ENCODE measurements at regions not wholly inside any gene's neighbourhood (a gene's known extent, or its start where the extent isn't known, plus 50 kb on each side); places are given as distances from the start of the nearest gene placed in this dataset.

- Histone ChIP-seq H3K4me1 (ENCODE audit: insufficient read depth, low read length, poor library complexity, severe bottlenecking) (no peaks in the 10 kb centered on the region), H3K36me3 (ENCODE audit: insufficient read depth, low read length) (no peaks in the 10 kb centered on the region), H3F3A (ENCODE audit: low read depth) (no peaks in the 10 kb centered on the region), H3K4me3 (ENCODE audit: low read length, poor library complexity, severe bottlenecking) (no peak overlapping the region), H3K4me2 (ENCODE audit: low read depth, low read length, poor library complexity, severe bottlenecking) (no peak overlapping the region), H3K9me2 (replicated peaks; ENCODE audit: low read depth, low read length) (no peaks in the 10 kb centered on the region), H3K27me3 (ENCODE audit: insufficient read depth, low read length, poor library complexity, severe bottlenecking) (no peaks in the 10 kb centered on the region), H3K79me2 (ENCODE audit: insufficient read depth, low read length) (no peaks in the 10 kb centered on the region), H2AFZ (ENCODE audit: low read length) (no peak overlapping the region), H4K20me1 (ENCODE audit: insufficient read depth, low read length, poor library complexity, severe bottlenecking) (no peaks in the 10 kb centered on the region), H3K9me3 (ENCODE audit: insufficient read depth, low read depth, low read length) (no peaks in the 10 kb centered on the region), H3K9ac (ENCODE audit: low read depth, low read length, poor library complexity, severe bottlenecking) (no peak overlapping the region)
- TF ChIP-seq CTCF (conservative IDR thresholded peaks at IDR 0.05; ENCODE audit: low read length) (no peak), EZH2phosphoT487 (IDR thresholded peaks at IDR 0.05; ENCODE audit: borderline replicate concordance) (no peak)
These were observed 192.1 kb upstream of the PDE1C start for GRCh38 chr7:32262315-32262714.

DNA sequence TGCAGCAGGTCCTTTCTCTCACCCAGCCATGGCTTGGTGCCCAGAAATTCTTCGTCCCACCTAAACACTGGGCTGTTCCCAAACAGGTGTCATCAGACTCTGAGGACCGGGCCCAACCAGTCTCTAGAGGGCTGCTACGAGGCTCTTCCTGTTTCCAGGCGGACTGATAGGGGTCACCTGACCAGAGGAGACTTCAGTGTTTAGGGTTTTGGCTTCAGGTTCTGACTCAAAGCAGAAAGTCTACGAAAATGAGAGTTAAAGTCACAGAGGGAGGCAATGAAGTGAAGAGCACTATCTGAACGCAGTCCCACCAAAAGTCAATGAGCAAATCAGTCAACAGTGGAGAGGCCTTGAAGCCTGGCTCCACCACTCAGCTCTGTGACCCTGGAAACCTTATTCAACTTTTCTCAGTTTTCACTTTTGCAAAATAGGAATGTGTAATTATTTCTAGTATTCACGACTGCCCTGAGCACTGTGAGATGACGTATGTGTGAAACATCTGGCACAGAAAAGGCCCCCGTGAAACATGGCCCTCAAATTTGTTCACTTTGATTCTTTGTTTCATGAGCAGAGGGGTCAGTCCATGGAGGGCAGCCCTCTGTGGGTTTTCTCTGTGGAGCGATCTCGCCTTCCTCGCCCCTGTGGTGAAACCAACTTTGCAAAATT is 189.9 kb upstream of the PDE1C start:
- no peak overlapping the region for H3K4me3 ChIP-seq (ENCODE audit: low read length, poor library complexity, severe bottlenecking)
- H4K20me1 ChIP-seq (ENCODE audit: insufficient read depth, low read length, poor library complexity, severe bottlenecking): no peaks in the 10 kb centered on the region
- H3F3A ChIP-seq (ENCODE audit: low read depth): no peaks in the 10 kb centered on the region
- H3K27me3 ChIP-seq (ENCODE audit: insufficient read depth, low read length, poor library complexity, severe bottlenecking): no peaks in the 10 kb centered on the region
- H2AFZ ChIP-seq (ENCODE audit: low read length): no peak overlapping the region
- H3K79me2 ChIP-seq (ENCODE audit: insufficient read depth, low read length): no peaks in the 10 kb centered on the region
- no peak for TF ChIP-seq EZH2phosphoT487 (IDR thresholded peaks at IDR 0.05; ENCODE audit: borderline replicate concordance)
- TF ChIP-seq CTCF (conservative IDR thresholded peaks at IDR 0.05; ENCODE audit: low read length): no peak
- no peak overlapping the region for H3K4me2 ChIP-seq (ENCODE audit: low read depth, low read length, poor library complexity, severe bottlenecking)
- no peaks in the 10 kb centered on the region for H3K9me3 ChIP-seq (ENCODE audit: insufficient read depth, low read depth, low read length)
- no peaks in the 10 kb centered on the region for H3K9me2 ChIP-seq (replicated peaks; ENCODE audit: low read depth, low read length)
- no peak overlapping the region for H3K9ac ChIP-seq (ENCODE audit: low read depth, low read length, poor library complexity, severe bottlenecking)
- no peaks in the 10 kb centered on the region for H3K4me1 ChIP-seq (ENCODE audit: insufficient read depth, low read length, poor library complexity, severe bottlenecking)
- H3K36me3 ChIP-seq (ENCODE audit: insufficient read depth, low read length): no peaks in the 10 kb centered on the region

GRCh38 chr7:32258265-32258664 is 188.1 kb upstream of the PDE1C start:
- Histone ChIP-seq H3K27me3 (ENCODE audit: insufficient read depth, low read length, poor library complexity, severe bottlenecking) (no peaks in the 10 kb centered on the region), H4K20me1 (ENCODE audit: insufficient read depth, low read length, poor library complexity, severe bottlenecking) (no peaks in the 10 kb centered on the region), H3K9me2 (replicated peaks; ENCODE audit: low read depth, low read length) (no peaks in the 10 kb centered on the region), H3K9me3 (ENCODE audit: insufficient read depth, low read depth, low read length) (no peaks in the 10 kb centered on the region), H3K4me3 (ENCODE audit: low read length, poor library complexity, severe bottlenecking) (no peak overlapping the region), H3K36me3 (ENCODE audit: insufficient read depth, low read length) (no peaks in the 10 kb centered on the region), H3K4me1 (ENCODE audit: insufficient read depth, low read length, poor library complexity, severe bottlenecking) (no peaks in the 10 kb centered on the region), H3K4me2 (ENCODE audit: low read depth, low read length, poor library complexity, severe bottlenecking) (no peak overlapping the region), H3F3A (ENCODE audit: low read depth) (no peaks in the 10 kb centered on the region), H2AFZ (ENCODE audit: low read length) (no peak overlapping the region), H3K79me2 (ENCODE audit: insufficient read depth, low read length) (no peaks in the 10 kb centered on the region), H3K9ac (ENCODE audit: low read depth, low read length, poor library complexity, severe bottlenecking) (no peak overlapping the region)
- TF ChIP-seq CTCF (conservative IDR thresholded peaks at IDR 0.05; ENCODE audit: low read length): no peak

All from Loucy (cell line).